Calu3 (cell line): ENCODE measurements at regions not wholly inside any gene's neighbourhood (a gene's known extent, or its start where the extent isn't known, plus 50 kb on each side); places are given as distances from the start of the nearest gene placed in this dataset.

ENCODE experiments used
- BruUV-seq: library from RNA; stranded (reverse); fragments of 400-500 nt; replicated peaks from 2 replicates; lab custom pipeline; 2021; lab: Mats Ljungman, UMichigan
- CTCF ChIA-PET: fragments of 300-600 bp; sonication (Branson Sonifier 250); formaldehyde crosslinking; loops from one replicate; lab custom pipeline; 2022; ENCODE audit warnings: antibody characterized with exemption; lab: Charles Lee
- DNase-seq: peaks from one replicate; pipeline ENCODE4 v3.0.0; 2022
- H3K27ac Mint-ChIP-seq: one replicate; pipeline ENCODE4 v1.8.0; 2022; ENCODE audit warnings: mixed read lengths; ENCODE audit not compliant: unreplicated experiment
- H3K27me3 Mint-ChIP-seq: one replicate; pipeline ENCODE4 v1.8.0; 2022; ENCODE audit warnings: mixed read lengths; ENCODE audit not compliant: unreplicated experiment
- H3K36me3 Mint-ChIP-seq: one replicate; pipeline ENCODE4 v1.8.0; 2022; ENCODE audit warnings: mild to moderate bottlenecking, moderate library complexity, mixed read lengths; ENCODE audit not compliant: insufficient read depth, unreplicated experiment
- H3K4me1 Mint-ChIP-seq: one replicate; pipeline ENCODE4 v1.8.0; 2022; ENCODE audit warnings: mild to moderate bottlenecking, low read depth, mixed read lengths; ENCODE audit not compliant: unreplicated experiment
- H3K4me3 Mint-ChIP-seq: one replicate; pipeline ENCODE4 v1.8.0; 2022; ENCODE audit warnings: mild to moderate bottlenecking, low read depth, moderate library complexity, mixed read lengths; ENCODE audit not compliant: unreplicated experiment
- H3K9me3 Mint-ChIP-seq: one replicate; pipeline ENCODE4 v1.8.0; 2022; ENCODE audit warnings: low read depth, mixed read lengths; ENCODE audit not compliant: unreplicated experiment
- intact Hi-C: fragments of 100-400 bp; cut with micrococcal nuclease; formaldehyde crosslinking; loops from one replicate; pipeline ENCODE4 v1.10.0; 2022; ENCODE audit not compliant: unreplicated experiment
- TF ChIP-seq, protein P1 (sequence below): fragments of 200-600 bp; IDR thresholded peaks from one replicate; pipeline ENCODE4 v1.8.0; 2022; ENCODE audit warnings: antibody characterized with exemption; ENCODE audit not compliant: unreplicated experiment

DNA sequence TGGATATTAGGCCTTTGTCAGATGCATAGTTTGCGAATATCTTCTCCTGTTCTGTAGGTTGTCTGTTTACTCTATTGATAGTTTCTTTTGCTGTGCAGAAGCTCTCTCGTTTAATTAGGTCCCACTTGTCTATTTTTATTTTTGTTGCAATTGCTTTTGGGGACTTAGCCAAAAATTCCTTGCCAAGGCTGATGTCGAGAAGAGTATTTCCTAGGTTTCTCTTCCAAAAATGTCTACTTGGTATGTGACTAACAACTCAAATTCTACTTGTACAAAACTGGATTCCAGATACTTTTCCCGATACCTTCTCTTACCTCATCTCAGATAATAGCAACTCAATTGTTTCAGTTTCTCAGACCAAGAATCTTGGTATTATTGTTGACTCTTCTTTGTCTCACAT, 142.4 kb upstream of the GLRA2 start:
- no peak for DNase-seq
- Mint-ChIP-seq H3K27ac (no peak overlapping the region), H3K27me3 (no peaks in the 10 kb centered on the region), H3K9me3 (peaks cover 2% of the 10 kb centered on the region), H3K4me1 (no peaks in the 10 kb centered on the region), H3K4me3 (no peak overlapping the region), H3K36me3 (no peaks in the 10 kb centered on the region)
- intact Hi-C loops, result loop anchor here (10.0 kb wide), 1 partner anchor 138 kb away; the partner anchor contains the start of gene GLRA2
- no TSS peak for BruUV-seq
- TF ChIP-seq, protein P1, sequence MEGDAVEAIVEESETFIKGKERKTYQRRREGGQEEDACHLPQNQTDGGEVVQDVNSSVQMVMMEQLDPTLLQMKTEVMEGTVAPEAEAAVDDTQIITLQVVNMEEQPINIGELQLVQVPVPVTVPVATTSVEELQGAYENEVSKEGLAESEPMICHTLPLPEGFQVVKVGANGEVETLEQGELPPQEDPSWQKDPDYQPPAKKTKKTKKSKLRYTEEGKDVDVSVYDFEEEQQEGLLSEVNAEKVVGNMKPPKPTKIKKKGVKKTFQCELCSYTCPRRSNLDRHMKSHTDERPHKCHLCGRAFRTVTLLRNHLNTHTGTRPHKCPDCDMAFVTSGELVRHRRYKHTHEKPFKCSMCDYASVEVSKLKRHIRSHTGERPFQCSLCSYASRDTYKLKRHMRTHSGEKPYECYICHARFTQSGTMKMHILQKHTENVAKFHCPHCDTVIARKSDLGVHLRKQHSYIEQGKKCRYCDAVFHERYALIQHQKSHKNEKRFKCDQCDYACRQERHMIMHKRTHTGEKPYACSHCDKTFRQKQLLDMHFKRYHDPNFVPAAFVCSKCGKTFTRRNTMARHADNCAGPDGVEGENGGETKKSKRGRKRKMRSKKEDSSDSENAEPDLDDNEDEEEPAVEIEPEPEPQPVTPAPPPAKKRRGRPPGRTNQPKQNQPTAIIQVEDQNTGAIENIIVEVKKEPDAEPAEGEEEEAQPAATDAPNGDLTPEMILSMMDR, result no peak
- CTCF ChIA-PET, result no interaction called here

DNA sequence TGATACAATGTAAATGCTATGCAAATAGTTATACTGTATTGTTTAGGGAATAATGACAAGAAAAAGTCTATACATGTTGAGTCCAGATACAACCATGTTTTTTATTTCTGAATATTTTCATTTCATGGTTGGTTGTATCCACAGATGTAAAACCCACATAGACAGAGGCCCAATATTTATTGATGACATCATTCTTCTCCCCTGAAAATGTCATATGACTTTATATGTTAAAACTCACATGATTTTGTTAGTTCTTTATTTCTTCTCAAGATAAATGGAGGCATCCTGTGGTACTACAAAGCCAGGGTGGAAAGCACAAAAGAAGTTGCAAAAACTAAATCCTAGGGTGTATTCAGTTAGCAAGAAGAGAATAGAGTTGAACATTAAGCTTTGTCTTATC, 149.3 kb upstream of the GLRA2 start:
- CTCF ChIA-PET, result no interaction called here
- TF ChIP-seq, protein P1, result no peak
- intact Hi-C loops, result loop anchor here (10.0 kb wide), 1 partner anchor 145 kb away; the partner anchor contains the start of gene GLRA2
- BruUV-seq, result no TSS peak
- Mint-ChIP-seq H3K9me3 (no peaks in the 10 kb centered on the region), H3K4me1 (no peaks in the 10 kb centered on the region), H3K4me3 (no peak overlapping the region), H3K36me3 (no peaks in the 10 kb centered on the region), H3K27me3 (no peaks in the 10 kb centered on the region), H3K27ac (no peak overlapping the region)
- no peak for DNase-seq

DNA sequence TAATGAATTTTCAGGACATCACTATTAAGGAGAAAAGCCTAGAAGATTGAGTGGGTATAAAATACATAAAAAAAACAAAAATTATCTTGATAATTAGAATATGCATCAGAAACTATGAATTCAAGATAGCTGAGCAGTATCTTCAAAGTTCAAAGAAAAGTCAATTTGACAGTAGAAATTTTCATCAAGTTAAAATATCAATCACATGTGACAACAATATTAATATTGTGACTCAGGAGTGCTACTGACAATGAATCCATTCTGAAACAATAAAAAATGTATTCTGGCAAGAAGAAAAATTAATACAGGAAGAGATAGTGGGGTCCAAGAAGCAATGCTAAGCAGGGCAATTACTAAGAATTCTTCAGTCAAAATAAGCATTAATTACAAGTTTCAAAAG, 151.9 kb upstream of the GLRA2 start:
- H3K36me3 Mint-ChIP-seq, result no peaks in the 10 kb centered on the region
- CTCF ChIA-PET, result no interaction called here
- H3K4me1 Mint-ChIP-seq, result no peaks in the 10 kb centered on the region
- no peaks in the 10 kb centered on the region for H3K27me3 Mint-ChIP-seq
- H3K27ac Mint-ChIP-seq, result no peak overlapping the region
- TF ChIP-seq, protein P1, result no peak
- H3K9me3 Mint-ChIP-seq, result no peaks in the 10 kb centered on the region
- H3K4me3 Mint-ChIP-seq, result no peak overlapping the region
- no peak for DNase-seq
- BruUV-seq, result no TSS peak
- intact Hi-C loops, result no loop called here

DNA sequence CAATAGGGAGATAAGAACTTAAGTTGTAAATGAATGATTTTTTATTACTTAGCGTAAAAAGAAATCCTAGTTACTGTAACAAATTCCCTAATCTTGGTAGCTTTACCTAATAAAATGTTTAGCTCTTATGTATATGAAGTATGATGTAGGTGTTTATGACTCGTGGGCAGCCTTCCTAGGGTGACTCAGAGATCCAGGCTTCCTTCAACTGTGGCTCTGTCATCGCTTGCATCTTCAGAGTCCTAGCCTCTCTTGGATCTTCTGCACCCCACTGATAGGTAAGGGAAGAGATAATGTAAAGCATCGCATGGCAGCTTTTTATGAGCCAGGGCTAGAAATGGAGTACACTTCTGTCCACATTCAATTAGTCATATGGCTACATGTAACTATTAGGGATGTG, 165.6 kb upstream of the GLRA2 start:
- intact Hi-C loops, result no loop called here
- H3K4me3 Mint-ChIP-seq, result no peak overlapping the region
- H3K9me3 Mint-ChIP-seq, result no peaks in the 10 kb centered on the region
- peaks cover 21% of the 10 kb centered on the region for H3K4me1 Mint-ChIP-seq
- no peak for DNase-seq
- BruUV-seq, result no TSS peak
- CTCF ChIA-PET, result no interaction called here
- H3K27me3 Mint-ChIP-seq, result no peaks in the 10 kb centered on the region
- H3K27ac Mint-ChIP-seq, result no peak overlapping the region
- no peaks in the 10 kb centered on the region for H3K36me3 Mint-ChIP-seq
- TF ChIP-seq, protein P1, result no peak
